PC-9 (cell line): ENCODE measurements at regions not wholly inside any gene's neighbourhood (a gene's known extent, or its start where the extent isn't known, plus 50 kb on each side); places are given as distances from the start of the nearest gene placed in this dataset.

ENCODE experiments used
- CTCF ChIP-seq: fragments of 200-600 bp; sonication (generic); conservative IDR thresholded peaks from 2 replicates; pipeline ENCODE4 v1.6.1; 2017; ENCODE audit warnings: mixed run types, antibody characterized with exemption, mild to moderate bottlenecking, moderate library complexity
- EZH2 ChIP-seq: fragments of 200-600 bp; sonication (generic); IDR thresholded peaks from 2 replicates; pipeline ENCODE4 v1.8.0; 2017; ENCODE audit warnings: antibody characterized with exemption, low read depth

GRCh38 chr3:103968131-103968530 is 1398.6 kb upstream of the ALCAM start:
- TF ChIP-seq CTCF: no peak
- no peak for TF ChIP-seq EZH2
